Upper lobe of left lung (tissue), 4 donors: ENCODE measurements at regions not wholly inside any gene's neighbourhood (a gene's known extent, or its start where the extent isn't known, plus 50 kb on each side); places are given as distances from the start of the nearest gene placed in this dataset.

Source experiments
- EP300 ChIP-seq, 4 donors: sonication (generic); formaldehyde crosslinking; IDR thresholded peaks; one replicate each; pipeline ENCODE4 v1.5.1; 2017; ENCODE audit warnings: antibody characterized with exemption in 4 of 4, control low read depth in 2 of 4
- POLR2A ChIP-seq, 4 donors: fragments of 450-650 bp; IDR thresholded peaks; one replicate each; pipeline ENCODE4 v1.5.1; 2016 to 2017; ENCODE audit warnings: antibody characterized with exemption in 4 of 4, mild to moderate bottlenecking in 2 of 4
- POLR2AphosphoS5 ChIP-seq, 2 donors: sonication (generic); formaldehyde crosslinking; IDR thresholded peaks; one replicate each; pipeline ENCODE4 v1.5.1; 2017; ENCODE audit warnings: antibody characterized with exemption in 2 of 2
- TF ChIP-seq, protein P1 (sequence below), 6 experiments: fragments of 450-650 bp in 4 of 6; fragments of 200-600 bp in 2 of 6; sonication (generic) in 2 of 6; IDR thresholded peaks; one replicate each; pipeline ENCODE4 v1.5.1; 2016 to 2019; ENCODE audit warnings: antibody characterized with exemption in 6 of 6

DNA sequence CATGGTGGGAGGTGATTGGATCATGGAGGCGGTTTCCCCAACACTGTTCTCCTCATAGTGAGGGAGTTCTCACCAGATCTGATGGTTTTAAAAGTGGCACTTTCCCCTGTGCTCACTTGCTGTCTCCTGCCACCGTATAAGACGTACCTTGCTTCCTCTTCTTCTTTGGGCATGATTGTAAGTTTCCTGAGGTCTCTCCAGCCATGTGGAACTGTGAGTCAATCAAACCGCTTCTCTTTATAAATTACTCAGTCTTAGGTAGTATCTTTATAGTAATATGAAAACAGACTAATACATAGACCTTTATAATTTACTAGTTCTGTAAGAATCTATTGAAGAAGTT lies 82.5 kb upstream of the PITX2 start:
- TF ChIP-seq, protein P1, sequence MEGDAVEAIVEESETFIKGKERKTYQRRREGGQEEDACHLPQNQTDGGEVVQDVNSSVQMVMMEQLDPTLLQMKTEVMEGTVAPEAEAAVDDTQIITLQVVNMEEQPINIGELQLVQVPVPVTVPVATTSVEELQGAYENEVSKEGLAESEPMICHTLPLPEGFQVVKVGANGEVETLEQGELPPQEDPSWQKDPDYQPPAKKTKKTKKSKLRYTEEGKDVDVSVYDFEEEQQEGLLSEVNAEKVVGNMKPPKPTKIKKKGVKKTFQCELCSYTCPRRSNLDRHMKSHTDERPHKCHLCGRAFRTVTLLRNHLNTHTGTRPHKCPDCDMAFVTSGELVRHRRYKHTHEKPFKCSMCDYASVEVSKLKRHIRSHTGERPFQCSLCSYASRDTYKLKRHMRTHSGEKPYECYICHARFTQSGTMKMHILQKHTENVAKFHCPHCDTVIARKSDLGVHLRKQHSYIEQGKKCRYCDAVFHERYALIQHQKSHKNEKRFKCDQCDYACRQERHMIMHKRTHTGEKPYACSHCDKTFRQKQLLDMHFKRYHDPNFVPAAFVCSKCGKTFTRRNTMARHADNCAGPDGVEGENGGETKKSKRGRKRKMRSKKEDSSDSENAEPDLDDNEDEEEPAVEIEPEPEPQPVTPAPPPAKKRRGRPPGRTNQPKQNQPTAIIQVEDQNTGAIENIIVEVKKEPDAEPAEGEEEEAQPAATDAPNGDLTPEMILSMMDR (IDR thresholded peaks at IDR 0.05): no peak
- TF ChIP-seq POLR2AphosphoS5 (IDR thresholded peaks at IDR 0.05) (no peak), POLR2A (IDR thresholded peaks at IDR 0.05) (no peak), EP300 (IDR thresholded peaks at IDR 0.05) (no peak)
